Spleen (tissue), 7 donors: ENCODE measurements at regions not wholly inside any gene's neighbourhood (a gene's known extent, or its start where the extent isn't known, plus 50 kb on each side); places are given as distances from the start of the nearest gene placed in this dataset.

Experiments
- CTCF ChIP-seq, 11 experiments: fragments of 200-600 bp in 7 of 11; fragments of 450-650 bp in 4 of 11; sonication (generic) in 4 of 11; IDR thresholded peaks in 8 of 11; conservative IDR thresholded peaks in 3 of 11; 1 replicate in 7 of 11; 2 replicates in 4 of 11; pipeline versions ENCODE4 v1.4.0 to v1.8.0; 2016 to 2021; ENCODE audit warnings: antibody characterized with exemption in 11 of 11, inconsistent platforms in 4 of 11, mild to moderate bottlenecking in 1 of 11
- POLR2A ChIP-seq, 3 donors: fragments of 450-650 bp; IDR thresholded peaks; one replicate each; pipeline ENCODE4 v1.5.1; 2017; ENCODE audit warnings: antibody characterized with exemption in 3 of 3, mild to moderate bottlenecking in 1 of 3
- POLR2AphosphoS5 ChIP-seq, 3 donors: sonication (generic); formaldehyde crosslinking; IDR thresholded peaks; one replicate each; pipeline ENCODE4 v1.5.1; 2017; ENCODE audit warnings: antibody characterized with exemption in 3 of 3
- donor health status: DM: no; HTN: no; CAD: no; lungs with moderate emphysema.
- donor health status: DM: no; HTN: no; CAD: no.
- donor health status: DM: no; HTN: no; CAD: no.

GRCh38 chrX:42366181-42366580 is 411.8 kb downstream of the PPP1R2C start:
- TF ChIP-seq CTCF (IDR thresholded peaks at IDR 0.05 in 8 of 11, conservative IDR thresholded peaks at IDR 0.05 in 3 of 11) (no peak), POLR2A (IDR thresholded peaks at IDR 0.05) (no peak), POLR2AphosphoS5 (IDR thresholded peaks at IDR 0.05) (no peak)
